ENCODE measurements at regions not wholly inside any gene's neighbourhood (a gene's known extent, or its start where the extent isn't known, plus 50 kb on each side); places are given as distances from the start of the nearest gene placed in this dataset.

DNA sequence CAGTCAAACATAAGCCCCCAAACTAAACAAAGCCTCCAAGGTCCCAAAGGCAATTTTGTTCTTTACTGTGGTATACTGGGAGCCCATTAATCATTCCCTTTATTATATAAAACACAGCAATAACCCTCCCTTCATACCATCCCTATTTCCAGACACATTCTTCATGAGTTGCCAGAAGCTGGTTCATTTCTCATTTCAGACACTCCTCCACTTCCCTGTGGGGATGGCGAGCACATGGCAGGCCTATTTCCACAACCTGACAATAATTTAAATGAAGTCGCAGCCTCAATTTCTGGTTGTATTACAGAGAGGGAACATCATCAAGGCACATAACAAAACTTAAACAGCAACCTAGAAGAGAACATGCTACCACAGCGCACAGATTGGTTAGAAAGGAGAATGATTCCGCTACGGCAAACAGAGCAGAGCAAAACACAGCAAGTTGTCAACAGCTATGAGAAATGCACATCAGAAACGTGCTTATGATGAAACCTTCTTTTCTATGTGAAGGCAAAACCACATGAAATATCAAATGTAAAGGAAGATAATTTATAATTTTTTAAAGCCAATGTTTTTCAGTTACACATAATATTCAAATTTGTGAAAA lies 63.3 kb upstream of the ARHGEF3 start:
- TF ChIP-seq, protein P1, sequence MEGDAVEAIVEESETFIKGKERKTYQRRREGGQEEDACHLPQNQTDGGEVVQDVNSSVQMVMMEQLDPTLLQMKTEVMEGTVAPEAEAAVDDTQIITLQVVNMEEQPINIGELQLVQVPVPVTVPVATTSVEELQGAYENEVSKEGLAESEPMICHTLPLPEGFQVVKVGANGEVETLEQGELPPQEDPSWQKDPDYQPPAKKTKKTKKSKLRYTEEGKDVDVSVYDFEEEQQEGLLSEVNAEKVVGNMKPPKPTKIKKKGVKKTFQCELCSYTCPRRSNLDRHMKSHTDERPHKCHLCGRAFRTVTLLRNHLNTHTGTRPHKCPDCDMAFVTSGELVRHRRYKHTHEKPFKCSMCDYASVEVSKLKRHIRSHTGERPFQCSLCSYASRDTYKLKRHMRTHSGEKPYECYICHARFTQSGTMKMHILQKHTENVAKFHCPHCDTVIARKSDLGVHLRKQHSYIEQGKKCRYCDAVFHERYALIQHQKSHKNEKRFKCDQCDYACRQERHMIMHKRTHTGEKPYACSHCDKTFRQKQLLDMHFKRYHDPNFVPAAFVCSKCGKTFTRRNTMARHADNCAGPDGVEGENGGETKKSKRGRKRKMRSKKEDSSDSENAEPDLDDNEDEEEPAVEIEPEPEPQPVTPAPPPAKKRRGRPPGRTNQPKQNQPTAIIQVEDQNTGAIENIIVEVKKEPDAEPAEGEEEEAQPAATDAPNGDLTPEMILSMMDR (IDR thresholded peaks at IDR 0.05), result no peak
- TF ChIP-seq POLR2A (IDR thresholded peaks at IDR 0.05), result no peak
- TF ChIP-seq EP300 (IDR thresholded peaks at IDR 0.05), result no peak
